Right lobe of liver (tissue), 6 donors: ENCODE measurements at regions not wholly inside any gene's neighbourhood (a gene's known extent, or its start where the extent isn't known, plus 50 kb on each side); places are given as distances from the start of the nearest gene placed in this dataset.
A peak's percentile ranks its signal among the peaks of the same experiment; 100 is the strongest.

ENCODE experiments used
- ATAC-seq, 4 donors: fragments of 200-7000 bp; cut with Tn5 transposase; one replicate each; pipeline ENCODE4 v1.9.1; 2020; ENCODE audit warnings: mild to moderate bottlenecking in 4 of 4, moderate library complexity in 4 of 4
- DNase-seq, 3 donors: peaks; one replicate each; pipeline ENCODE4 v3.0.0-alpha.2; 2020
- H3K27ac ChIP-seq, 3 donors: fragments of 200-600 bp; one replicate each; pipeline ENCODE4 v1.8.0; 2022
- H3K27me3 ChIP-seq, 2 donors: fragments of 200-600 bp; one replicate each; pipeline ENCODE4 v1.8.0; 2022
- H3K36me3 ChIP-seq, 4 donors: fragments of 200-600 bp; sonication (generic) in 1 of 4; one replicate each; pipeline versions ENCODE4 v1.5.1 to v1.8.0; 2017 to 2022; ENCODE audit warnings: control low read depth in 1 of 4
- H3K4me1 ChIP-seq, 4 donors: fragments of 200-600 bp; sonication (generic) in 1 of 4; one replicate each; pipeline versions ENCODE4 v1.5.1 to v1.8.0; 2017 to 2022; ENCODE audit warnings: control low read depth in 1 of 4
- H3K4me3 ChIP-seq, 3 donors: fragments of 200-600 bp; one replicate each; pipeline ENCODE4 v1.8.0; 2022
- H3K9me3 ChIP-seq, 4 donors: fragments of 200-600 bp; sonication (generic) in 1 of 4; one replicate each; pipeline versions ENCODE4 v1.5.1 to v1.8.0; 2017 to 2022; ENCODE audit warnings: control low read depth in 1 of 4
- POLR2A ChIP-seq: fragments of 450-650 bp; IDR thresholded peaks from one replicate; pipeline ENCODE4 v1.6.1; 2017; ENCODE audit warnings: antibody characterized with exemption, mild to moderate bottlenecking
- WGBS: methylation state at CpG from one replicate; pipeline ENCODE4 v1.1.6; 2018; ENCODE audit warnings: low coverage, low lambda C conversion rate; ENCODE audit not compliant: insufficient coverage; ENCODE audit errors: missing lambda C conversion rate; 5-methylcytosine and 5-hydroxymethylcytosine counted together
- intact Hi-C, 2 donors: fragments of 100-400 bp; cut with DNase I; formaldehyde crosslinking; loops; one replicate each; pipeline versions ENCODE4 v1.11.2 to v1.14.1; 2022
- TF ChIP-seq, protein P1 (sequence below), 4 donors: fragments of 200-600 bp in 3 of 4; fragments of 450-650 bp in 1 of 4; IDR thresholded peaks; one replicate each; pipeline versions ENCODE4 v1.5.1 to v1.8.0; 2016 to 2022; ENCODE audit warnings: antibody characterized with exemption in 4 of 4, mild to moderate bottlenecking in 2 of 4
- donor health status: DM: no; HTN: yes; CAD: no.
- donor health status: DM: no; HTN: no; CAD: no.
- donor health status: DM: no; HTN: no; CAD: no.
- donor health status: DM: no; HTN: yes; CAD: no.
- donor health status: DM: no; HTN: yes; CAD: no.

DNA sequence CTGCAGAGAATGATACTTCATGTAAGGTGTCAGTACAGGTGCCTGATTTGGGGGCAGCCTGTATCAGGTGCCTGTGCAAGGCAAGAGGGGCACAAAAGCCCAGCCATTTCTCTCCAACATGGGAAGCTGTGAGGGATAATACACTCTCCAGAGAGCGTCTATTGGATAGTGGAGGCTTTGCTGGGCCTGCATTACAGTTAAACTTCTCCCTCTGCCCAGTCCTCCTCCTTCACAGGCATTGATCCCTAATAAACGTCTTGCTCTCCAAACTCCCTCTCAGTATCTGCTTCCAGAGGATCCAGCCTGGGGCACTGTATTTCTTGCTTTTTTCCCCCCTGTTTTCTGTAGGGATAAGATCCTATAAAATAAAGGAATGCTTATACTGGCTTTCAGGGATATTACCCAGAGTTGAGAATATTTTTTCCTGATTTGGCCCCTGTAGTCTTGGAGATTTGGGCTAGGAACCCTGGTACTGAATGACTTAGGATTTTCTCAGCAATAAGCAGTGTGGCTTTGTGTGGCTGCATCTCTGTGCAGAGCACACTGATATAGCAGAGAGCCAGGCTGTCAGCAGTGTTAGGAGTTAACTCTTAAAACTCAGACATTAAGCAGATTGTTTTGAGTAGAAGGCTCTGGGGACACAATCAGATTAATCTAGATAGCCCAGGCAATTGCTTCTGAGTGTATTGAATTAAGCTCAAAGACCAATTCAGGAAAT is 330.6 kb downstream of the CYRIA start:
- Histone ChIP-seq H3K4me1 (no peaks in the 10 kb centered on the region), H3K27ac (no peak overlapping the region), H3K9me3 (peaks cover 0 to 3% (median 0%) of the 10 kb centered on the region in 4 donors), H3K27me3 (no peaks in the 10 kb centered on the region), H3K36me3 (no peaks in the 10 kb centered on the region), H3K4me3 (no peak overlapping the region)
- 38% methylated on average over 1 of the region's 2 CpGs for WGBS
- DNase-seq, result no peak
- no peak for ATAC-seq
- intact Hi-C loops, result no loop called here
- TF ChIP-seq, protein P1, sequence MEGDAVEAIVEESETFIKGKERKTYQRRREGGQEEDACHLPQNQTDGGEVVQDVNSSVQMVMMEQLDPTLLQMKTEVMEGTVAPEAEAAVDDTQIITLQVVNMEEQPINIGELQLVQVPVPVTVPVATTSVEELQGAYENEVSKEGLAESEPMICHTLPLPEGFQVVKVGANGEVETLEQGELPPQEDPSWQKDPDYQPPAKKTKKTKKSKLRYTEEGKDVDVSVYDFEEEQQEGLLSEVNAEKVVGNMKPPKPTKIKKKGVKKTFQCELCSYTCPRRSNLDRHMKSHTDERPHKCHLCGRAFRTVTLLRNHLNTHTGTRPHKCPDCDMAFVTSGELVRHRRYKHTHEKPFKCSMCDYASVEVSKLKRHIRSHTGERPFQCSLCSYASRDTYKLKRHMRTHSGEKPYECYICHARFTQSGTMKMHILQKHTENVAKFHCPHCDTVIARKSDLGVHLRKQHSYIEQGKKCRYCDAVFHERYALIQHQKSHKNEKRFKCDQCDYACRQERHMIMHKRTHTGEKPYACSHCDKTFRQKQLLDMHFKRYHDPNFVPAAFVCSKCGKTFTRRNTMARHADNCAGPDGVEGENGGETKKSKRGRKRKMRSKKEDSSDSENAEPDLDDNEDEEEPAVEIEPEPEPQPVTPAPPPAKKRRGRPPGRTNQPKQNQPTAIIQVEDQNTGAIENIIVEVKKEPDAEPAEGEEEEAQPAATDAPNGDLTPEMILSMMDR (IDR thresholded peaks at IDR 0.05), result no peak
- TF ChIP-seq POLR2A, result no peak

DNA sequence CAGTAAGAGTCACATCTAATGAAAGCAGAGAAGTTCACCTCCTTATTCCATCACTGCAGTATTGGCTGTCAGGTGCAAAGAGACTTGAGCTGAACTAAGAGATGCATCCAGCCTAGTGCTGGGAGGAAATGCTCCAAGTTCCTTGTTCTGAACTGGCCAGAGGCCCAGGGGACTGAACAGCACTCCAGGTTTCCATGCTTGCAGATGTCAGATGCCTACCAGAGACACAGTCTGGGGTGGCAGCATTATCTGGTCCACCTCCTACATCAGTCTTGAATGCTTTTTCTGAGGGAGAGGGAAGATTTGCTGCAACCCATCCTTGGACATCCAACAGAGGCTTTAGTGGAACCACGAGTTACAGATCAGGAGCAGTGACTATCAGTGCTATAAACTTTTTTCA is 331.3 kb downstream of the CYRIA start:
- TF ChIP-seq, protein P1 (IDR thresholded peaks at IDR 0.05), result no peak
- TF ChIP-seq POLR2A, result no peak
- Histone ChIP-seq H3K9me3 (peaks cover 0 to 3% (median 0%) of the 10 kb centered on the region in 4 donors), H3K36me3 (no peaks in the 10 kb centered on the region), H3K4me3 (no peak overlapping the region), H3K4me1 (no peaks in the 10 kb centered on the region), H3K27ac (no peak overlapping the region), H3K27me3 (no peaks in the 10 kb centered on the region)
- DNase-seq (no peak), ATAC-seq (no peak)
- intact Hi-C loops, result no loop called here
- no CpG with 5 or more reads among the region's 1 CpG for WGBS

- no peak overlapping the region for H3K27ac ChIP-seq
- H3K4me1 ChIP-seq, result no peaks in the 10 kb centered on the region
- ATAC-seq, result no peak
- no peak overlapping the region for H3K4me3 ChIP-seq
- TF ChIP-seq, protein P1 (IDR thresholded peaks at IDR 0.05), result no peak
- no peak for TF ChIP-seq POLR2A
- DNase-seq, result no peak
- WGBS, result no CpG with 5 or more reads among the region's 2 CpGs
- intact Hi-C loops, result no loop called here
- no peaks in the 10 kb centered on the region for H3K9me3 ChIP-seq
- no peaks in the 10 kb centered on the region for H3K27me3 ChIP-seq
- no peaks in the 10 kb centered on the region for H3K36me3 ChIP-seq
Measured at GRCh38 chr2:16333681-16334080, 332.0 kb downstream of the CYRIA start.

- ATAC-seq, result peak in 2 of 4 donors; percentile 17 to 52
- Histone ChIP-seq H3K36me3 (no peaks in the 10 kb centered on the region), H3K27me3 (no peaks in the 10 kb centered on the region), H3K4me3 (no peak overlapping the region), H3K27ac (no peak overlapping the region), H3K9me3 (no peaks in the 10 kb centered on the region), H3K4me1 (no peaks in the 10 kb centered on the region)
- intact Hi-C loops, result no loop called here
- WGBS, result 53% methylated on average over 8 of the region's 8 CpGs
- no peak for DNase-seq
- no peak for TF ChIP-seq POLR2A
- TF ChIP-seq, protein P1 (IDR thresholded peaks at IDR 0.05), result no peak
Measured at GRCh38 chr2:16332681-16333557, 332.7 kb downstream of the CYRIA start.
